A673 (cell line): ENCODE measurements at regions not wholly inside any gene's neighbourhood (a gene's known extent, or its start where the extent isn't known, plus 50 kb on each side); places are given as distances from the start of the nearest gene placed in this dataset.

Experiments used
- BruUV-seq: library from RNA; stranded (reverse); fragments of 400-500 nt; replicated peaks from 2 replicates; lab custom pipeline; 2021; lab: Mats Ljungman, UMichigan
- CTCF ChIA-PET: fragments of 300-600 bp; sonication (Branson Sonifier 250); formaldehyde crosslinking; loops from one replicate; lab custom pipeline; 2022; ENCODE audit warnings: antibody characterized with exemption; lab: Charles Lee
- POLR2A ChIA-PET: fragments of 300-600 bp; sonication (Branson Sonifier 250); formaldehyde crosslinking; loops from one replicate; lab custom pipeline; 2022; ENCODE audit warnings: antibody characterized with exemption; ENCODE audit not compliant: low non-redundant PET; lab: Charles Lee
- DNase-seq: peaks from one replicate; pipeline ENCODE4 v3.0.0-alpha.2; 2015; ENCODE audit warnings: low spot score
- H3K27ac ChIP-seq: fragments of 200-600 bp; sonication (generic); 2 replicates; pipeline ENCODE4 v1.5.1; 2016; ENCODE audit warnings: mixed run types, low read depth, mild to moderate bottlenecking, mixed read lengths, antibody characterized with exemption, low read length; ENCODE audit not compliant: poor library complexity, severe bottlenecking
- H3K27me3 ChIP-seq: fragments of 200-600 bp; sonication (generic); replicated peaks from 2 replicates; pipeline ENCODE4 v1.6.1; 2017; ENCODE audit warnings: mixed run types, low read depth, mild to moderate bottlenecking, mixed read lengths, antibody characterized with exemption, low read length; ENCODE audit not compliant: insufficient read depth, poor library complexity
- H3K36me3 ChIP-seq: fragments of 200-600 bp; sonication (generic); 2 replicates; pipeline ENCODE4 v1.6.1; 2016; ENCODE audit warnings: mixed run types, mild to moderate bottlenecking, mixed read lengths, antibody characterized with exemption, low read length; ENCODE audit not compliant: insufficient read depth, poor library complexity, severe bottlenecking
- H3K4me1 ChIP-seq: fragments of 200-600 bp; sonication (generic); 2 replicates; pipeline ENCODE4 v1.6.1; 2017; ENCODE audit warnings: mixed run types, mild to moderate bottlenecking, mixed read lengths, antibody characterized with exemption, low read length; ENCODE audit not compliant: insufficient read depth, poor library complexity, severe bottlenecking
- H3K4me3 ChIP-seq: fragments of 200-600 bp; sonication (generic); 2 replicates; pipeline ENCODE4 v1.5.1; 2016; ENCODE audit warnings: low read depth, mixed run types, mild to moderate bottlenecking, mixed read lengths, low read length; ENCODE audit not compliant: poor library complexity, severe bottlenecking
- H3K9me3 ChIP-seq: fragments of 200-600 bp; sonication (generic); 2 replicates; pipeline ENCODE4 v1.6.1; 2016; ENCODE audit warnings: mixed run types, low read depth, mild to moderate bottlenecking, mixed read lengths, antibody characterized with exemption, low read length; ENCODE audit not compliant: poor library complexity, severe bottlenecking
- EZH2 ChIP-seq: fragments of 200-600 bp; sonication (generic); IDR thresholded peaks from 2 replicates; pipeline ENCODE4 v1.6.1; 2017; ENCODE audit warnings: borderline replicate concordance, low read depth, mild to moderate bottlenecking, mixed read lengths, antibody characterized with exemption, low read length; ENCODE audit not compliant: poor library complexity, severe bottlenecking
- intact Hi-C: fragments of 100-400 bp; cut with micrococcal nuclease; formaldehyde crosslinking; loops from one replicate; pipeline ENCODE4 v1.10.0; 2022; ENCODE audit not compliant: unreplicated experiment
- TF ChIP-seq, protein P1 (sequence below): fragments of 300-800, 200-600 bp; sonication (generic); conservative IDR thresholded peaks from 2 replicates; pipeline ENCODE4 v1.5.1; 2017; ENCODE audit warnings: low read depth, mild to moderate bottlenecking, antibody characterized with exemption, low read length, moderate library complexity, mixed read lengths

DNA sequence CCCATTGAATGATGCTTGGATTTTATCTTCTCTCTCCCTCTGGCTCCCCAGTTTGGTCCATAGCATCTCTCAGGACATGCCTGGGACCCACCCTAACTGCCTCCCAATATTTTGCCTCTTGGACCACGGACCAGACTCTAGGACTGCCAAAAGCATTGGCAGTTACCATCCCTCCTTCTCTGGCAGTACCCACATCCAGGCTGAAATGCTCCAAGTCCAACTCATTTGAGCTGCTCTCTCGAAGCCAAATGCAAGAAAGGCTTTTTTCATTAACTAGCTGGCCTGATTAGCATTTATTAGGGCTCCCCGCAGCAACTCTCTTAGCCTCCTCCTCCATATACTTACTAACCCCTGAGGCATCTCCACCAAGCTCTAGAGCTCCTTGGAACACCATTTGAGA is 140.0 kb upstream of the GRIK3 start:
- ChIA-PET CTCF (no interaction called here), POLR2A (no interaction called here)
- no peaks in the 10 kb centered on the region for H3K9me3 ChIP-seq
- no peaks in the 10 kb centered on the region for H3K36me3 ChIP-seq
- intact Hi-C loops, result loop anchor here (10.0 kb wide), 1 partner anchor 600 kb away; no protein-coding TSS in a partner anchor
- DNase-seq, result no peak
- H3K27me3 ChIP-seq, result peaks cover 14% of the 10 kb centered on the region
- no peak overlapping the region for H3K27ac ChIP-seq
- H3K4me1 ChIP-seq, result no peaks in the 10 kb centered on the region
- no peak for TF ChIP-seq EZH2
- TF ChIP-seq, protein P1, sequence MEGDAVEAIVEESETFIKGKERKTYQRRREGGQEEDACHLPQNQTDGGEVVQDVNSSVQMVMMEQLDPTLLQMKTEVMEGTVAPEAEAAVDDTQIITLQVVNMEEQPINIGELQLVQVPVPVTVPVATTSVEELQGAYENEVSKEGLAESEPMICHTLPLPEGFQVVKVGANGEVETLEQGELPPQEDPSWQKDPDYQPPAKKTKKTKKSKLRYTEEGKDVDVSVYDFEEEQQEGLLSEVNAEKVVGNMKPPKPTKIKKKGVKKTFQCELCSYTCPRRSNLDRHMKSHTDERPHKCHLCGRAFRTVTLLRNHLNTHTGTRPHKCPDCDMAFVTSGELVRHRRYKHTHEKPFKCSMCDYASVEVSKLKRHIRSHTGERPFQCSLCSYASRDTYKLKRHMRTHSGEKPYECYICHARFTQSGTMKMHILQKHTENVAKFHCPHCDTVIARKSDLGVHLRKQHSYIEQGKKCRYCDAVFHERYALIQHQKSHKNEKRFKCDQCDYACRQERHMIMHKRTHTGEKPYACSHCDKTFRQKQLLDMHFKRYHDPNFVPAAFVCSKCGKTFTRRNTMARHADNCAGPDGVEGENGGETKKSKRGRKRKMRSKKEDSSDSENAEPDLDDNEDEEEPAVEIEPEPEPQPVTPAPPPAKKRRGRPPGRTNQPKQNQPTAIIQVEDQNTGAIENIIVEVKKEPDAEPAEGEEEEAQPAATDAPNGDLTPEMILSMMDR, result no peak
- H3K4me3 ChIP-seq, result no peak overlapping the region
- BruUV-seq, result no TSS peak

DNA sequence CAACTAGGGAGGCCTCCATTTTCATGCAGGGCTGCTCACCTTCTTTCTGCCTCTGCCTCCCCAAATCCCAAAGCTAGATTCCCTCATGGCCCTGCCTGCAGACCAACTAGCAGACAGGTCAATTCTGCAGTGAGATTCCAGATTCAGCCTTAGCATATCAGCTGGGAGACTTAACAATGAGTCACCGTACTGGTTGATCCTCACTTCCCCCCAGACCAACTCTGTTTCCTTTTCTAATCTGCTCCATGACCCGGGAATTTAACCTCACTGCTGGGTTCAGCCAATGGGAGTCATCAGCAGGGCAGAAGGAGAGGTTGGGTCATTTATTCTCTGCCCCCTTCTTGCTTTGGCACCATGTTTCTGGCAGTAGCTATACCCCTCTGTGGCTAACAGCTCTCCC is 140.6 kb upstream of the GRIK3 start:
- BruUV-seq, result no TSS peak
- no peak overlapping the region for H3K4me3 ChIP-seq
- POLR2A ChIA-PET, result no interaction called here
- no peaks in the 10 kb centered on the region for H3K9me3 ChIP-seq
- no peak for TF ChIP-seq EZH2
- TF ChIP-seq, protein P1, result no peak
- intact Hi-C loops, result loop anchor here (5.0 to 10.0 kb wide), 2 partner anchors 473 to 600 kb away; no protein-coding TSS in a partner anchor
- no peaks in the 10 kb centered on the region for H3K36me3 ChIP-seq
- CTCF ChIA-PET, result no interaction called here
- no peak overlapping the region for H3K27ac ChIP-seq
- H3K27me3 ChIP-seq, result peaks cover 14% of the 10 kb centered on the region
- DNase-seq, result no peak
- H3K4me1 ChIP-seq, result no peaks in the 10 kb centered on the region

DNA sequence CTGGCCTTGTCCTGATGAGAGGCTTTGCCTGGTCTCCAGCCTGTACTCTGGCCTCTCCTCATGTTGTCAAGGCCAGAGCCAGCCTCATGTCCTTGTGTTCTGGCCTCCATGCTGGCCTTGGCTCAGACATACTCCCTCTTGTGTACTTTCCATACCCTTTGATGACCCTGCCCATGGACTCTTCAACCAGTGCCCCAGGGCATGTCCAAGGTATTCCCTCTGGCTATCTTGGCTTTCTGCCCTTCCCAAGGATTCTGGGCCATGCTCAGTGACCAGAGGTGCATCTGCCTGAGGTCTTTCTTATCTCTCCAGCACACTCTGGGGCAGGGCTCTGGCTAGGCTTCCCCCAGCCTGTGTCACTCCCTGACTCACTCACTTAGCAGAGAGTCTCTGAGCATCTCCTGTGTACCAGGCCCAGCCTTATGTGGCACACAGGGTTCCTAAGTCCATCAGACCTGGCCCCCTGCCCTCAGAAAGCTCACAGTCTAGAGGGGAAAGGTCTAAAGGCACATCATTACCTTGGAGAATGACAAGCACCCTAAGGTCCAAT is 141.4 kb upstream of the GRIK3 start:
- TF ChIP-seq EZH2, result no peak
- TF ChIP-seq, protein P1, result no peak
- no peaks in the 10 kb centered on the region for H3K4me1 ChIP-seq
- POLR2A ChIA-PET, result no interaction called here
- peaks cover 14% of the 10 kb centered on the region for H3K27me3 ChIP-seq
- H3K27ac ChIP-seq, result no peak overlapping the region
- H3K36me3 ChIP-seq, result no peaks in the 10 kb centered on the region
- BruUV-seq, result no TSS peak
- DNase-seq, result no peak
- intact Hi-C loops, result loop anchor here (5.0 to 10.0 kb wide), 2 partner anchors 473 to 601 kb away; no protein-coding TSS in a partner anchor
- no peaks in the 10 kb centered on the region for H3K9me3 ChIP-seq
- H3K4me3 ChIP-seq, result no peak overlapping the region
- CTCF ChIA-PET, result no interaction called here
